DMS79 treated with DMSO at 0.1 percent for 48 hours (cell line): ENCODE measurements at regions not wholly inside any gene's neighbourhood (a gene's known extent, or its start where the extent isn't known, plus 50 kb on each side); places are given as distances from the start of the nearest gene placed in this dataset.
"Not testable (repeated sequence)": the region's sequence is repeated elsewhere in the genome, so short reads cannot be mapped to it uniquely, and the experiment has no call there.

Experiments
- DNase-seq: peaks from one replicate; lab custom pipeline; 2025; lab: John Stamatoyannopoulos, UW

GRCh38 chr4:86527713-86528112 is 66.4 kb upstream of the PTPN13 start:
- DNase-seq = not testable (repeated sequence)

GRCh38 chr4:86529436-86529835 is 64.7 kb upstream of the PTPN13 start:
- DNase-seq = no peak

- DNase-seq = no peak
Measured at GRCh38 chr4:86530183-86530582, 63.9 kb upstream of the PTPN13 start.

- no peak for DNase-seq
Measured at GRCh38 chr4:86531440-86531839, 62.7 kb upstream of the PTPN13 start.

GRCh38 chr4:86532851-86533250 is 61.3 kb upstream of the PTPN13 start:
- no peak for DNase-seq

GRCh38 chr4:86536151-86536550 is 58.0 kb upstream of the PTPN13 start:
- DNase-seq = no peak

- no peak for DNase-seq
Measured at GRCh38 chr4:86542319-86543027, 51.6 kb upstream of the PTPN13 start.

- DNase-seq = no peak
Measured at GRCh38 chr4:86543080-86543479, 51.0 kb upstream of the PTPN13 start.

GRCh38 chr4:86543560-86544309 is 50.4 kb upstream of the PTPN13 start:
- DNase-seq = no peak

GRCh38 chr4:86544310-86544966 is 49.7 kb upstream of the PTPN13 start:
- DNase-seq = no peak
